M059J (cell line): ENCODE measurements at regions not wholly inside any gene's neighbourhood (a gene's known extent, or its start where the extent isn't known, plus 50 kb on each side); places are given as distances from the start of the nearest gene placed in this dataset.

Experiments used
- DNase-seq: peaks from one replicate; pipeline ENCODE4 v3.0.0-alpha.2; 2012; ENCODE audit warnings: low read depth

DNA sequence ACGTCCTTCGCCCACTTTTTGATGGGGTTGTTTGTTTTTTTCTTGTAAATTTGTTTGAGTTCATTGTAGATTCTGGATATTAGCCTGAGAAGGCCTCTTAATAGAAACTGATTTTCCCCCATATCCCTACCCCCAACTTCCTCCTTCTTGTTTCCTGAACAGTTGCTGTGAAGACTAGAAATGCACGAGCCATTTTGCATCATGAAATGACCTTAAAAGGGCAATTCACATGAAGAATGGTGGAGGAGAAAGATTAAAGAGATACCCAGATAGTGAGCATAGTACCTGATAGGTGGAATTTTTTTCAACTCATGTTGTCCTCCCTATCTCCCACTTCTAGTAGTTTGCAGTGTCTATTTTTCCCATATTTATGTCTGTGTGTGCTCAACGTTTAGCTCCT lies 55.2 kb upstream of the KCNH8 start:
- DNase-seq = no peak

DNA sequence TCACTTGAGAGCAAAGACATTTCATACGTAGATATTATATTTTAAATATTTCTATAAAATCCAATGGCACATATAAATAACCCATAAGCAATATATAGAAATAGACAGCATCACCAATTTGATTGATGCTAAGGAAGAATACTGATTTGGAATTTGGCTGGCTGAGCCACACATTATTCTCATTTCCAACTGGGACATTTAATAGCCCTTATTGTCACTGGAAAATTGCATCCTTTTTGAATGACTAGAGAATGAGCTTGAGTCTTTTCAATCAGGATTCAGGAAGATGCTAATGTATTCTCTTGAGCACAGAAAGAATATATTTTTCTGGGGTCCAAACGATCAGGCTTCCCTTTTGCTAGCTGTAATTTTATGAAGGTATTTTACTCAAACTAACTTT lies 70.9 kb upstream of the KCNH8 start:
- no peak for DNase-seq

DNA sequence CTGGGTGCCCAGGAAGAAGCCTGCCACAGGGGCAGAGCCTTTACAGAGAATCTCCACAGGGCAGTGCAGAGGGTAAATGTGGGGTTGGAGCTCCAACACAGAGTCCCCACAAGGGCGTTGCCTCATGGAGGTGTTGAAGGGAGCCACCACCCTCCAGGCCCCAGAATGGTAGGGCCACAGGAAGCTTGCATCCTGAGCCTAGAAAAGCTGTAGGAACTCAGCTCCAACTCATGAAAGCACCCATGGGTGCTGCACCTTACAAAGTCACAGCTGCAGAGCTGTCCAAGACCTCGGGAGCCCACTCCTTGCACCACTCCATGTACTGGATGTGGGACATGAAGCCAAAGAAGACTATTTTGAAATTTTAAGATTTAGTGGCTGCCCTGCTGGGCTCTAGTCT lies 73.3 kb upstream of the KCNH8 start:
- no peak for DNase-seq

DNA sequence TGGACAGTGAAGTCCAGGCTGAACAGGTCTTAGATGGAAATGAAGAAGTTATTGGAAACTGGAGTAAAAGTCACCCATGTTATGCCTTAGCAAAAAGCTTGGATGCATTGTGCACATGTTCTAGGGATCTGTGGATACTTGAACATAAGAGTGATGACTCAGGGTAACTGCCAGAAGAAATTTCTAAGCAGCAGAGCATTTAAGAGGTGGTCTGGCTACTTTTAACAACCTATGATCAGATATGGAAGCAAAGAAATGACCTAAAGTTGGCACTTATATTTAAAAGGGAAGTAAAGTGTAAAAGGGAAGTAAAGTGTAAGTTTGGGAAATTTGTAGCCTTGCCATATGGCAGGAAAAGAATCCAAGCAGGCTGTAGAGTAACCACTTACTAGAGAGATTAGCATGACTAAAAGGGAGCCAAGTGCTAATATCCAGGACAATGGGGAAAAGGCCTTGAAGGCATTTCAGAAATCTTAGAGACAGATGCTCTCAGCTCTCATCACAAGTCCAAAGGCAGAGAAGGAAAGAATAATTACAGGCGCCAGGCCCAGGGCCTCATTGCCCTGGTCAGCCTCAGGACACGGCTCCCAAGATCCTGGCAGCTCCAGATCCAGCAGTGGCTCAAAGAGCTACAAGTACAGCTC lies 73.9 kb upstream of the KCNH8 start:
- DNase-seq = no peak

DNA sequence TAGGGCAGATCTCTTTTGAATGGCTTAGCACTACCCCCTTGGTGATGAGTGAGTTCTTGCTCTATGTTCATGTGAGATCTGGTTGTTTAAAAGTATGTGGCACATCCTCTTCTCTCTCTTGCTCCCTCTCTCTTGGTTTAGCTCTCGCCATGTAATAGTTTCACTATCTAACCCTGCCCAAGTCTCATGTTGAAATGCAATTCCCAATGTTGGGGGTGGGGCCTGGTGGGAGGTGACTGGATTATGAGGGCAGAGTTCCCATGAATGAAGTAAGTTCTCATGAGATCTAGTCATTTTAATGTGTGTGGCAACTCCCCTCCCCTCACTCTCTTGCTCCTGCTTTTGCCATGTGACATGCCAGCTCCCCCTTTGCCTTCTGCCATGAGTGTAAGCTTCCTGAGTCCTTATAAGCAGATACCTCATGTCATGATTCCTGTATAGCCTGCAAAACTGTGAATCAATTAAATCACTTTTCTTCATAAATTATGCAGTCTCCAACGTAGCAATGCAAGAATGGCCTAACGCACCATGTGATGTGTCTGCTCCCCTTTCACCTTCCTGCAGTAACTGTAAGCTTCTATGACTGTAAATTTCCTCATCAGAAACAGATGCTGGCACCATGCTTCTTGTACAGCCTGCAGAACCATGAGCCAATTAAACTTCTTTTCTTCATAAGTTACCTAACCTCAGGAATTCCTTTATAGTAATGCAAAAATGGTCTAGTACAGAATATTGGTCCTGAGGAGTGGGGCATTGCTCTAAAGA lies 74.8 kb upstream of the KCNH8 start:
- no peak for DNase-seq

DNA sequence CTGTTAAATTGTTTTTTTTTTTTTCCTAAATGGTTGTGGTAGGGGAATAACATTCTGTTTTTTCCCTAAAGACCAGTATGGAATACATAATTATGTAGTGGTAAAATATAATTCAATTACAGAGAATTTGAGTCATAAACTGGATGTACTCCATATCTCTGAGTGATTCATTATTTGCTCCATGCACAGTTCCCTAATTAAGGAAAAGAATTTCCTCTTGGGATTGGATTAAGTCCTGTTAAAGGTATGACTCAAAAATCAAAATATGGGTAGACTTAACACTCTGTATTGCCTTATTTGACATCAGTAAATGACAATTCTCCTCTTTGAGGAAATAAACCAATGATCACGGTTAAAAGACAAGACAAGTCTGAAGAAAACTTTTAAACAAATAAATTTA lies 78.0 kb upstream of the KCNH8 start:
- no peak for DNase-seq

DNA sequence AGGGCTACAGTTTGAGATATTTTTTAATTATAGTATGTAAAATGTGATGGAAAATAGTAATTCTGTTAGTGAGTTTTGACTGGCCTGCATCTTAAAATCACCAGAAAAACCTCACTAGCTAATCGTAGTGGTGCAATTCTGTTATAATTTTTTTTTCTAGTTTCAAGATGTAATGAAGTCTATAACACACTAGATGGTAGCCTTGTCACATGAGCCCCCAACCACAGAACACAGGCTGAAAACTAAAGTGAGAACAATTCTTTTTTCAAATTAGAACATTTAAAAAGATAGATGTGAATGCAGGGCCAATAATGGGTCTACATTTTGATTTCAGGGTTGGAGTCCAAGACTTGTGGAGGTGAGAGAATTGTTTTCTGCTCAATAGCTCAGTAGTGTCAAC lies 83.3 kb upstream of the KCNH8 start:
- DNase-seq = no peak

DNA sequence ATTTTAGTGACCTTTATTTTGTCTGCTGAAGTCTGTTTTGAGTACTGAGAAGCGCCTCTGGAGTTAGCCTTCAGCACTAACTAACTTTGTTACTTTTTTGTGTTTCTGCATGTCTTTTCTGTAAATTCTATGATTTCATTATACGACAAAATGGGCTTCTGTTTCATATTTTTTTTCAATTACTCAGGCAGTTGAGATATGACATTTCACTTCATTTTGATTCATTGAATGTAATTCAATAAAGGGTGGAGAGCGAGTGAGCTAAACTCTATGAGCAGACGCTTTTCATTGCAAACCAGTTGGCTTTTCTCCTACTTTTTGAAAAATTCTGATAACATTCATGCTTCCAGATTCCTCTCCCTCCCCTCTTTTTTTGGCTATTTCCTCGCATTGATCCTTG lies 84.4 kb upstream of the KCNH8 start:
- no peak for DNase-seq

DNA sequence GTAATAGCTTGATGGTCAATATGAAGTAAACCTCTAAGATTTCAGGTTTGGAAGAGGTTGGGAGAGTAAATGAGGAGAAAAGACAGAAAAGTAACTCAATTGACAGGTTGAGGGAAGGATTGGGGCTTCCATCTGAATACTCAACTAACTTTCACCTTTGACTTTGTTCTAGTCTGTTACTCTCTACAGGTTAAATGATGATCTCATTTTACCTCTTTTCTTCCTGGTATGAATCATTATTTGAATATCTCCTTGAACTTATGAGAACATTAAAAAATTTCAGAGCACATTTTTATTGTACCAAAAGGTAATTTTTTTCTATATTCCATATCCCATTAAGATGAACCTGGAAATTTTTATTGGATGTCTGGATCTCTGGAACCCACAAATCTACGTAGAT lies 87.9 kb upstream of the KCNH8 start:
- no peak for DNase-seq

DNA sequence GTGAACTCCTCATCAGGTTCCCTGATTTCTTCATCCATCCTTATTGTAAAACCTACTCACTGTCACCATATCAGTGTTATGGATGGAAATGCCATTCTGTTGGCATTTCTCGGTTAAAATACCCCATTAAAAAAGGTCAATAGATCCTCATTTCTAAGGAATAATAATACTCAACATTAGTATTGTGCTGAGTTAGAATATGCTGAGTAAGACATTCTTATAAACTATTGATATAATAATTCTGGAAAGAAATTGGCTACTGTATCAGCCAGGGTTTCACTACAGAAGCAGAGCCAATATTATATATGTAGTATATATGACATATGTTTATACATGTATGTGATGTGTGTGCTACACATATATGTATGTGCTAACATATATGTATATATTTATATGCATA lies 95.4 kb upstream of the KCNH8 start:
- no peak for DNase-seq

DNA sequence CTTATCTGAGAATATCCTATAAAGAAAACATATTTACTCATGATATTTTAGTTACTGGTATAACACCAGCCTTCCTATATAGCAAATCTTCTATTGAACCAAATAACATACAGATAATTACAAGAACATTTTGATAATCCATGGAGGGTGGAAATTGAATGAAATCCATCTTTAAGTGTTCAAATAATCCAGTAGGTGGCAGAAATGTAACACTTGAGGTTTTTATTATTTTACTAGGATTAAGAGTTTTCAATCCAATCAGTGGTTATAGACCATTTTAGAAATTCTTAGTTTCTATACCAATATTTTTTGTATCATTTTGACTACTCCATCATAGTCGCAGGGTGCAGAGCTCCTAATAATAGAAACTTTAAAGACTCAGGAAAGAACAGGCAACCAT lies 101.9 kb upstream of the KCNH8 start:
- no peak for DNase-seq

DNA sequence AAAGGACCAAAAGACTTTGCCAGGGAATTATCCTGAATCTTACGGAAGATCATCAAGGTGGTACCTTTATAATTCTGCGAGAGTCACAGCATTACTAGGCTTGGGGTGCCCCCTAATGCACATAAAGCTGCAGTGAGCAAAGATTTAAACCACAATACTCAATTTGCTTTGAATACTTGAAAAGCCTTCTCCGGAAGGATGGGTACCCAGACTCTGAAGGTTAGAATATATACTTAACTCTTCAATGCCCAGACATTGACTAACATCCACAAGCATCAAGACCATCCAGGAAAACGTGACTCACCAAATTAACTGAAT lies 117.8 kb upstream of the KCNH8 start:
- no peak for DNase-seq

DNA sequence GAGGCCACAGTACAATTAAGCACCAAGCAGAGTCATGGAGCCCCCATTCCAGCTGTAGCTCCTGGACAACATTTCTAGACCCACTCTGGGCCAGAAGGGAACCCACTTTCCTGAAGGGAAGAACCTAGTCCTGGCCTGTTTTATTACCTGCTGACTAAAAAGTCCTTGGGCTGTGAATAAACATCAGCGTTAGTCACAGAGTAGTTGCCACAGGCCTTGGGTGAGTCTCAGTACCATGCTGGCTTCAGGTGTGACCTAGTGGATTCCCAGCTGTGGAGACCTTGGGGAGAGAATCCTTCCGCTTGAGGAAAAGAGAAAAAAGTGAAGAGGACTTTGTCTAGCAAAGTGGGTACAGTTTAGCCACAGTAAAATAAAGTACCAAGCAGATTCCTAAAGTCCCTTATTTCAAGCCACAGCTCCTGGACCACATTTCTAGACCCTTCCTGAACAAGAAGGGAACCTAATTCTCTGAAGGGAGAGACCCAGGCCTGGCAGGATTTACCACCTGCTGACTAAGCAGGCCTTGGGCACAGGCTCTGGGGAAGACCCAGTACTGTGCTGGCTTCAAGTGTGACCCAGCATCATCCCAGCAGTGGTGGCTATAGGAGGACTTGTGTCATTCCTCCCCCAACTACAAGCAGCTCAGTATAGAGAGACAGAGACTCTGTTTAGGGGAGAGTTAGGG lies 118.3 kb upstream of the KCNH8 start:
- DNase-seq = no peak

DNA sequence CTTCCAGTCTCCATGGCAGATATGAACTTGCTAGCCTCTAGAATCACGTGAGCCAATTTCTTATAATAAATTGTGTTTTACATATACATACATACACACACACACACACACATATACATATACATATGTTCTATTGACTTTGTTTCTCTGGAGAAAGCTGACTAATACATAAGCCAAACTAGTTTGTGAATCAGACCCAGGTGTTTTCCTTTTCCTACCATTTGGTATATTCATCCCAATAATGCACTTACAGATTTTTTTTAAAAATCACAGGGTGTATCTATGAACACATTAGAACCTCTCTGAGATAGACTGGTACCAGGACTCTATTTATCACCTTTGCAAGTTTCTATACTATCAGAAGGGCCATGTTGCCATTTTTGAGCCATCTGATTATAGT lies 122.9 kb upstream of the KCNH8 start:
- no peak for DNase-seq

DNA sequence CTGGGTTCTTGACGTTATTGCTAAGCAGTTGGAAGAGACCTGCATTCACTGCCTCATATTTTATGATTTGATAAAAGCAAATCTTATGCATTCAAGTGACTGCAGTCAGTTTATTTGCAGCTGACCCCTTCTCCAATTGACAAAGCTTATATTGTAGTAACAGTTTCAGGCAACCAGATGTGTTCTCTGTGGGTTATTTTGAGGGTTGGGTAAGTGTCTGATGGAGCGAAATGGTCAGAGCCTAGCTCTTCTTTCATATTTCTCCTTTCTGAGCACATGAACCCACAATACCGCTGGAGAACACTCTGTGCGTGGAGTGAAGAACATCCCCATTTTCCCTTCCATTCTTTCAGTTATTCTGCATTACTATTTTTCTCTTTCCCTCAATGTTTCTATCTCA lies 125.8 kb upstream of the KCNH8 start:
- DNase-seq = no peak

DNA sequence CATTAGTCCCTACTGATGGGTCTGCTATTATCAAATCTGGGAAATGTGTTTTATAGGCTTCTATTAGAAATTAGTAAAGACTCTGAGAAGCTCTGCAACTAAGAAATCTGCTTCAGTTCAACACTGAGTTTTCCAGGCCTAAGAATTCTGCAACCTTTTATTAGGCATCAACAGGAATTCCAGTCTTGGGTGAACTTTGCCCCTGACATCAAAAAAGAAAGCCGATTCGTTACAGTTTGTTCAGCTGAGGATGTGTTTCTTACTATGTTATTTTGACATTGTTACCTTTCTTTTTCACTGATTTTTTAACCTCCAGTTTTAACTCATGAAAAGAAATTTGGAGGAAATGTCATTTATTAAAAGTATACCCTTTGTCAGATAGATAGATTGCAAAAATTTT lies 131.5 kb upstream of the KCNH8 start:
- DNase-seq = no peak

DNA sequence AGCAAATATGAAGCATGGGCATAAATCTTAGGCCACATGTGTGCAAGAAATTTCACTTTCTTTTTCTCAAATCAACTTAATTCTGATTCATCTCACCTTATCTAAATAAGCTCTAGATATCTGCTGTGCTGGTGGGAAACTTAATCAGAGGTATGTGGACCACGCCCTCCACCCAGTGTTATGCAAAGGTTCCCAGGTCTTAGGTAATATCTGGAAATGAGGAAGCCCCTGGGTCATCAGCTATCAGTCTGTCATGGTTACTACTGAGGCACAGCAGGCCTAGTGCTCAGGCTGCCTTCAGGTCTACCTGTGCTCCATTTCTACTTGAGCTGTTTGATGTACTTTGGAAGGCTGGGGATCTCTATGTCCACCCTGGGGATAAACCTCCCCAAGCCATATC lies 134.4 kb upstream of the KCNH8 start:
- DNase-seq = no peak

DNA sequence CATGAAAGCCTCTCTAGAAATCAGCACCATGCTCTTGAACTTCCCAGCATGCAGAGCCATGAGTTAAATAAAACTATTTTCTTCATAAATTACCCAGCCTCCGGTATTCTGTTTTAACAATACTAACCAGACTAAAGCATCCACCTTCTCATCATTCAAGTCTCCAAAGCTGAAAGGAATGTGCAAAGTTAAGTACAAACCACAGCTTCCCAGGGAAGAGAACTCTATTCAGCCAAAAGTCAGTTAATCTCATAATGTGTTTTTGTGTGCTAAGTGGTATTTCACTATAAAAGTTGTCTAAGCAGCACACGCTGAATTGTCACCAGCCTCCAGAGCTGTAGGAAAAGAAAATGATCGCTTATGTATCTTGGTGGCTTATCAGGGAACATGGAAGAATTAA lies 135.5 kb upstream of the KCNH8 start:
- no peak for DNase-seq

DNA sequence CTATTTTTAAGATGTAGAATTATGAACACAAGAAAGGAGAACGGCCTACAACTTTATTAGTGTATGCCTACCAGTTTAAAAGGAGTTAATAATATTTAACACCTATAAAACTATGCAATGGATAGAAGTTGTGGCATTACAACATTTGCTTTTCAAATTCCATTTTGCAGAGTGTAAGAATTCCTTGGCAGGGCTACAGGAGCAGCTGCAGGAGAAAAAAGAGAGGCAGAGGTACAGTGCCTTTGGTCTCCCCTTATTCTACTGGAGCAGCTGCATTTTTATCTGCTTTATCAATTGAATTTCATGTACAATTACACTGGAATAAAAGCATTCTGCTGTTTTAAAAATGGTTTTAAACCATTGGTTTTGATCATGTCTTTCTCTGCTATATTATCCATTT lies 145.7 kb upstream of the KCNH8 start:
- DNase-seq = no peak

DNA sequence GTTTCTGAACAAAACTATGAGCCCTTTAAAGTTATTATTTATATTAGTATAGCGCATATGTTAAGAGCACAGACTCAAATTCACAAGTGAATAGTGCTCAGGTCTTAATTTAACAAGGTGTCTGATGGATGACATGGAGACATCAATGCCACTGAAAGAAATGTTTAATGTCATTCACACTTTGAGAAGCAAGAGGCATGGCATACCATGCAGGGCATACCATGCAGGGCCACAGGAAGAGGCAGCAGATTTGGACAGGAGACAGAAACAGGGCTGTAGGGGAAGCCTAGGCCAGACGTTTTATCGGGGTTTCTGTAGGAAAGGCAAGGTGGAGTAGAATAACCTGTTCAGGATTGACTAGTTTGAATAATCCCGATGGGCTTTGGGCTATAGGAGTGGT lies 150.2 kb upstream of the KCNH8 start:
- DNase-seq = no peak

DNA sequence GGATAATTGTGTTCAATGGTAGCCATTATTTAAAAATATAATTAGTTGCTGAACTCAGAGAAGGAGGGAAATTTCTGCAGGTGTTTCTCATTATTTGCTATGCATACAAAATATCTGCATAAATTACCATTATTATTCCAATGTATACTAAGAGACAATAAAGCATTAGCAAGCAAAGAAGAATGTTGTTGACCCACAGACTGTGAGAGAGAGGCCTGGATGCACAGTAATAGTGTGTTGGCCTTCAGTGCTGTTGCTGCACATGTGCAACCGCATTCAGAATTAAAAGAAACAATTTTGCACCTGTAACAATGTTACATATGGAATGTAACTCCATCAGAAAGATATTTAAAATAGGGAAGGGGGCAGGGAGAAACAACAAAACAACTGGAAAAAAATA lies 155.6 kb upstream of the KCNH8 start:
- DNase-seq = no peak

DNA sequence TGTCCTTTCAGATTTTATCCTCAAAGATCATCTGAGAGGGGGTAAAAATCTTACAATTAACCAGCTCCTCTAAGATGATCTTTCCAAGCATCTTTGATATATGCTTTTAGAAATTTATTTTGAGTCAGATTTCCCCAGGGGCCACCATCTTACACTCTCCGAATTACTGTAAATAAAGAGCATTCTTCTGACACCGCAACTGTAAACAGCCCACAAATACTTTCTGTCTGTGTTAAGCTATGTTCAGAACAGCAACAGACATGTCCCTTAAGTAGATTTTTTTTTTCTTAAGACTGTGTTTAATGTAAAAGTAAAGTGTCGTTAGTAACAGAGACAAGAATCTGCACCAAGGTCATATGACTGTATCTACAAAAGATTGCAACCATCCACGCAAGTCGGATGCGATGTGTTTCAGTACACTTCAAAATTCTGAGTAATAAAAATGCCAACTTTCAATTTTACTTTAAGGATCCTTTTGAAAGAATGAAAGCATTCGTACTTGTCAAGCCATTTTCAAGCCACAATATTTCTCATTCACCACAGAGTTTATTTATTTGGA lies 159.0 kb upstream of the KCNH8 start:
- DNase-seq = no peak

DNA sequence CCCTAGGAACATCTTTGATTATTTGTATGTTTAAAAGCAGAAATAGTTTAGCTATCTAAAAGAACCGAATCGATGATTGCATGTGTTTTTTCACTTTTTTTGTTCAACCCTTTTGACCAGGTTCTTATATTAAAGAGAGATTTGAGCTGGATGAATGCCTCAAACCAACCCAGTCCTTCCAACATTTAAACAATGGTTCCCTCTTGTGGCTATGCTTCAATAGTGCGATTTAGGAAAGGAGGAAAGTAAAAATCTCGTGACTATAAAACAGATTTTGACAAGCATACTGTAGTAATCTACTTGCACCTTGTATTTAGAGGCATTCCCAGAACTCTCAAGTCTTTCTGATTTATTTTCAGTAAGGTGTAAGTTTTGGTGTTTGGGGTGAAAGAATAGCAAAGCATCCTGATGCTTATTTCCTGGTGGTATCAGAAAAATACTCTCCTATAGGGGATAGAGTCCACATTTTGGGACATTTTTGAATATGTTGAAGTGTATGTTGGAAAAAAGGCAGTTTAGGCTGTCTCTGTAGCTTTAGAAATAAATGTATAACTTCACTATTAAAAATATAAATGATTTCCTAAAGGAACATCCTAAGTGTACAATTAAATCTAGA lies 159.6 kb upstream of the KCNH8 start:
- no peak for DNase-seq
